ENCODE measurements at regions not wholly inside any gene's neighbourhood (a gene's known extent, or its start where the extent isn't known, plus 50 kb on each side); places are given as distances from the start of the nearest gene placed in this dataset.

DNA sequence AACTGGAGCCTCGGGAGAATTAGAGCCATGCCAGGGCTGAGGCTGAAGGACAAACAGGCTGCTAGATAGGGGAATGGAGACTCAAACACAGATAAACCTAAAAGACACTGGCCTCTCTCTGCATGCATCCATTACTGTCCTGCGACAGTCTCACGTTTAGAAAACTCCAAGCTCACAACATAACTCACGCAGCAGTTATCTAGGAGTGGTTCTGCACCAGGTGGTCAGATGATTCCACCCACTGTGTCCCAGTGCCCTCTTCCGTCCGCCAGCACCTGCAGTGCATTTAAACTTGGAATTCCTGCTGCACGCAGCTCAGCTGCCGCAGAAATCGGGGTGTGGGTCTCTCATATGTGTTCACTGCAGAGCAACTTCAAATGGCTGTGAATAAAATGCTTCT, 272.6 kb upstream of the IRX2 start:
- H3K27ac ChIP-seq: no peak overlapping the region
- H3K4me3 ChIP-seq: no peak overlapping the region

DNA sequence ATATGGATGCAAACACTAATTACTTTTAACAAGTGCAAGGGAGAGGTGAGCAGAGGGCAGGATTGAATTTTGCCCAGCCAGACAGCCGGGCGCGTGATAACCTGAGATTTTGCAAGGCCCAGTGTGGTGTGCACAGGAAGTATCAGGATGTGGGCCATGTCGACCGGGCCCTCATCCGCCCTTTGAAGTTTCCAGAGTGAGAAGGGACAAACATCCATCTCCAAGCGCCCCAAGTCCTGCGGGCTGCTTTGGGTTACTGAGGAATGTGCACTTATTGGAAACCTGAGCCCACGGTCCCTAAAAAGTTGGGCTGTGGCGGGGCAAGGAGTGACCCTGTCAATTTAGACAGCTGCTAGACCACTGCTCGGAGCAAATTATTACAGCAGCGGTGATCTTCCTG, 272.2 kb upstream of the IRX2 start:
- Histone ChIP-seq H3K4me3 (no peak overlapping the region), H3K27ac (no peak overlapping the region)

- no peak overlapping the region for H3K4me3 ChIP-seq
- no peak overlapping the region for H3K27ac ChIP-seq
Measured at GRCh38 chr5:3022665-3023064, 271.2 kb upstream of the IRX2 start.

- Histone ChIP-seq H3K27ac (no peak overlapping the region), H3K4me3 (no peak overlapping the region)
Measured at GRCh38 chr5:3020426-3020825, 268.9 kb upstream of the IRX2 start.

GRCh38 chr5:3019045-3019444, 267.6 kb upstream of the IRX2 start:
- H3K4me3 ChIP-seq: no peak overlapping the region
- no peak overlapping the region for H3K27ac ChIP-seq

- Histone ChIP-seq H3K27ac (no peak overlapping the region), H3K4me3 (no peak overlapping the region)
Measured at GRCh38 chr5:3011764-3012017, 260.2 kb upstream of the IRX2 start.

DNA sequence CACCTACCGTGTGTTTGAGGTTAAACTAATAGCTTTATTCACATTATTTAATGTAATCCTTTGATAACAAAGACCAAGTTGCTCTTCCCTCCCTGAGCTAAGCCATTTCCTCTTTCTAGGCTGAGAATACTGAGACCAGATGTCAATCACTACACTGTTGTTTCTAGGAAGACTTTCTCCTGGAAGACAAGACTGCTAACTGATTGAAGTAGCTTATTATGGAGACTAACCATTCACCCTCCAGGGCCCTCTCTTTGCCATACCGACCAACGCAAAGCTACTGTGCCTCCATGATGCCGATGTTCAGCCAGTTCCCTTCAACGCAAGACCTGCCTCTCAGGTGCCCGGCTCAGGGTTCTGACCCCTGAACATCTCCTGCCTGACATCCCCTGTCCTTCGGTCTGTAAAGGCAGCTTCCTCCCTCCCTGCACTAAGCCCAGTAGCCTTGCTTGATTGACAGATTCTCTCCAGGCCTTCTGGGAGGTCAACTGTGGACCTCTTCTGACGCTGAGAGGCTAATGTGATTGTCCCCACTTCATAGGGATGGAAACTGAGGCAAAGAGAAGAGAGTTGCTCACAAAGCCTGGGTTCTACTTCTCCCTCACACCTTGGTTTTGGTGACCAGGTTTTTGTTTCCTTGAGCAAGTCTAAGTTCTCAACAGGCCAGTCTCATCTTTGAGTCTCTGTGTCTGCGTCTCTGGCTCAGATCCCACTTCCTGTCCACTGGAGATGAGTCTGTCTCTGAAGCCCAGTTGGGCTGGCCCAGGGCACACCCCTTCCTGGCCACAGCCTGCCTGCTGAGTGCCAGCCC, 259.7 kb upstream of the IRX2 start:
- no peak overlapping the region for H3K27ac ChIP-seq

GRCh38 chr5:3010301-3010952, 258.9 kb upstream of the IRX2 start:
- no peak overlapping the region for H3K4me3 ChIP-seq
- no peak overlapping the region for H3K27ac ChIP-seq

More for the DNA sequence above, 259.7 kb upstream of the IRX2 start:
- H3K4me3 ChIP-seq: no peak overlapping the region

DNA sequence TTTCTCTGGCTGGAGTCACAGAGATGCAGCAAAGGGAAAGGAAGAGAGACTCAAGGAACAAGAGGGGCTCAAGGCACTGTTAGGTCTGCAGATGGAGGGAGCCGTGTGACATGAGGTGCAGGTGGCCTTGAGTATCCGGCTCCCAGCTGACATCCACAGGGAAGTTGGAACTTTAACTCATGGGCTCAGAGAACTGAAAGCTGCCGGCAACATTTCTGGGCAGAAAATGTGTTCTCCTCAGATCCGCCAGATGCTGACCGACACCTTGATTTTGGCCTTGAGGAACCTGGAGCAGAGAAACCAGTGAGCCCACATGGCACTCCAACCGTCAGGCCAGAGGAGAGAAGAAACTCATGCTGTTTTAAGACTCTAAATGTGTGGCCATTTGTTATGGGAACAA, 258.1 kb upstream of the IRX2 start:
- H3K27ac ChIP-seq: no peak overlapping the region
- H3K4me3 ChIP-seq: no peak overlapping the region

GRCh38 chr5:3007577-3007976, 256.1 kb upstream of the IRX2 start:
- Histone ChIP-seq H3K4me3 (no peak overlapping the region), H3K27ac (no peak overlapping the region)

- Histone ChIP-seq H3K4me3 (no peak overlapping the region), H3K27ac (no peak overlapping the region)
Measured at GRCh38 chr5:3006961-3007551, 255.6 kb upstream of the IRX2 start.

DNA sequence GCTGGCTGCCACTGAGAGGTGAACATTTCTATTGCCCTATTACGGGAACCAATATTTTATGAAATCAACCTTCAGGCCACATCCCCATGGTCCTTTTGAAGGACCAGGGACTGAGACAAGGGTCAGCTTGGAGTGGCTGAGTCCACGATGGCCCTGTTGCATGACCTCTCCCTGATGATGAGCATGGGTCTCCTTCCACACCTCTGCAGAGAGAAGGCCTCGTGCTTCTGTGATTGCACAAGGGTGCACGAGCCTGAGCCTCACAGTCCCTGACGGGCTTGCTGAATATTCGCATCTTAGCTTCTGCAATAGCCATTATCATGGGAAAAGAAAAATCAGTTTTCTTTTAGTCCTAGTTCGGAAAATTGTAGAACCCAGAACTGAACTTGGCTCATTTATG, 255.0 kb upstream of the IRX2 start:
- no peak overlapping the region for H3K27ac ChIP-seq
- no peak overlapping the region for H3K4me3 ChIP-seq

- H3K27ac ChIP-seq: no peak overlapping the region
- H3K4me3 ChIP-seq: no peak overlapping the region
Measured at GRCh38 chr5:3004361-3005080, 253.0 kb upstream of the IRX2 start.

DNA sequence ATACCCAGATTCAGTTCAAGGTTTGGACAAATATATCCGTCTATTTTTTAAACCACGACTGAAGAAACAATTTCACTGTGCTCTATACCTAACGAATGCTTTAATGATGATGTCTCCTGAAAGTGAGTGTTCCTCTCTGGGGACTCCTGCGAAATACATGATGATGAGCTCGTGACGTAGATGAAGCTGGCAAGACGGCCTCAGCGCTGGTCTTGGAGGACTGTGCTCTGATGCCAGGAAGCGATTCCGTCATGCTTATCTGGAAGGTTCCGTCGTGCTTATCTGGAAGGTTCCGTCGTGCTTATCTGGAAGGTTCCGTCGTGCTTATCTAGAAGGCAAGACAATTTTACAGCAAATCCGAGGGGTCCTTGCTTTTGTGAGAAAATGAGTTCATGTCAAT, 250.8 kb upstream of the IRX2 start:
- no peak overlapping the region for H3K4me3 ChIP-seq
- no peak overlapping the region for H3K27ac ChIP-seq

- Histone ChIP-seq H3K27ac (no peak overlapping the region), H3K4me3 (no peak overlapping the region)
Measured at GRCh38 chr5:3000631-3001030, 249.2 kb upstream of the IRX2 start.

DNA sequence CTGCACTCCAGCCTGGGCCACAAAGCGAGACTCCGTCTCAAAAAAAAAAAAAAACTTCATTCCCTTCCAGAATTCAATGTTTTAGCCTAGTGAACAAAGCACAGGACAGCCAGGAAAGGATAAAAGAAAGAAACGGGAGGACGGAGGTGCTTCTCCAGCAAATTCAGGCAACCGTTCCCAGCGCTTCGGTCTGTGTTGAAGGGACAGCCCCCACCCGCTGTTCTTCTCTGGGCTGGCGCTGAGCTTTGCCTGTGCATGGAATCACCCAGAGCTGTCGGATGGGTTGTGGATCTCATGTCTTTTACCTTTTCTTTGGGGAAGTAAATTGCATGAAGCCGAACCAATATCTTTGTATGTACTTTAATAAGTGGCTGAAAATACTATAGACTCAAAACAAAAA, 248.4 kb upstream of the IRX2 start:
- H3K4me3 ChIP-seq: no peak overlapping the region
- H3K27ac ChIP-seq: no peak overlapping the region

- Histone ChIP-seq H3K27ac (no peak overlapping the region), H3K4me3 (no peak overlapping the region)
Measured at GRCh38 chr5:2998106-2998505, 246.6 kb upstream of the IRX2 start.

GRCh38 chr5:2997179-2997578, 245.7 kb upstream of the IRX2 start:
- Histone ChIP-seq H3K4me3 (no peak overlapping the region), H3K27ac (no peak overlapping the region)

DNA sequence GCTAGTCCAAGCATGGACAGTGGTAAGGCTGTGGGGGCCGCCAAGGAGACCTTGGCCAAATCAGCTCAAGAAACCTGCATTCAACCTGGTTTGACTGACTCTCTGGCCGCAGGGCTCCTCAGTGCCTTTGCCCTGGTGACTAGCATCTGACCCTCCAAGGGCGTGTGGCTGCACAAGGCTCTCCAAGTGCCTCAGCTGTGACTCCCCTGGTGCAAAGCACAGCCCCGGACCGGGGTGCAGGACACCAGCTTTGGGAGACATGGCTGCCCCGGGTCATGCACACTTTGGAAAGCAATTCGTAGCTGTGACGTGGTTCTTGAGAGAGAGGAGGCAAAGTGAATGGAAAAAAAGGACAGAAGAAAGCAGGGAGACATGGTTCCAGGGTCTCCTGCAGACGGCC, 245.2 kb upstream of the IRX2 start:
- Histone ChIP-seq H3K4me3 (no peak overlapping the region), H3K27ac (no peak overlapping the region)

DNA sequence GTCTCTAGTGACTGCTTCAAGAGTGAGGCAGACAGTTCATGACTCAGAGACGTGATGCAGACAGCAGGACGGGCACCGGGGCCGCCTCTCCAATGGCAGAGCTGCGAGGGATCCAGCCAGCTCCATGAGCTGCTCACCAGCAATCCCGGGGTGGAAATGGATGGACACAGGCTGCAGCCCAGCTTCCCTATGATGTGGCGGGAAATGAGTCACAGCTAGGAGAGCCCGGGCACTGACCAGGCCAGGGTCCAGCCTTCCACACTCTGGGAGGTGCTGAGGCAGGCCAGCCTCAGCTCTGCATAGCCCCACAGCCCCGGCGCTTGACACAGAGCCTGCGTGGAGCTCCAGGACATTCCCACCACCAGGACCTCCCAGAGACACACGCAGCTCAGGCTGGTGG, 244.8 kb upstream of the IRX2 start:
- H3K4me3 ChIP-seq: no peak overlapping the region
- no peak overlapping the region for H3K27ac ChIP-seq

GRCh38 chr5:2995667-2996066, 244.2 kb upstream of the IRX2 start:
- H3K27ac ChIP-seq: no peak overlapping the region
- no peak overlapping the region for H3K4me3 ChIP-seq

Measured in skin epidermis (tissue), 12 donors.